NCI-H2081 (cell line): ENCODE measurements at regions not wholly inside any gene's neighbourhood (a gene's known extent, or its start where the extent isn't known, plus 50 kb on each side); places are given as distances from the start of the nearest gene placed in this dataset.

Experiments used
- DNase-seq, 2 experiments: peaks; one replicate each; lab custom pipeline; 2025; lab: John Stamatoyannopoulos, UW

GRCh38 chr12:28879379-28879778, 269.7 kb upstream of the FAR2 start:
- DNase-seq, result no peak

GRCh38 chr12:28882444-28882843, 266.6 kb upstream of the FAR2 start:
- no peak for DNase-seq

GRCh38 chr12:28883406-28883997, 265.6 kb upstream of the FAR2 start:
- no peak for DNase-seq

- no peak for DNase-seq
Observed at GRCh38 chr12:28884904-28885679, 264.0 kb upstream of the FAR2 start.

- no peak for DNase-seq
Observed at GRCh38 chr12:28885928-28886327, 263.1 kb upstream of the FAR2 start.

- DNase-seq, result no peak
Observed at GRCh38 chr12:28887461-28887990, 261.6 kb upstream of the FAR2 start.

- DNase-seq, result no peak
Observed at GRCh38 chr12:28890664-28891063, 258.4 kb upstream of the FAR2 start.

- no peak for DNase-seq
Observed at GRCh38 chr12:28891126-28891525, 258.0 kb upstream of the FAR2 start.

- no peak for DNase-seq
Observed at GRCh38 chr12:28893365-28893764, 255.7 kb upstream of the FAR2 start.

GRCh38 chr12:28893856-28894255, 255.2 kb upstream of the FAR2 start:
- no peak for DNase-seq

GRCh38 chr12:28896421-28896820, 252.7 kb upstream of the FAR2 start:
- no peak for DNase-seq

GRCh38 chr12:28898038-28898437, 251.0 kb upstream of the FAR2 start:
- no peak for DNase-seq

- DNase-seq, result no peak
Observed at GRCh38 chr12:28899951-28900350, 249.1 kb upstream of the FAR2 start.

- no peak for DNase-seq
Observed at GRCh38 chr12:28905220-28905955, 243.7 kb upstream of the FAR2 start.

GRCh38 chr12:28908646-28909045, 240.4 kb upstream of the FAR2 start:
- no peak for DNase-seq

- no peak for DNase-seq
Observed at GRCh38 chr12:28909291-28909690, 239.8 kb upstream of the FAR2 start.

GRCh38 chr12:28925719-28926376, 223.2 kb upstream of the FAR2 start:
- DNase-seq, result no peak

GRCh38 chr12:28930704-28931103, 218.4 kb upstream of the FAR2 start:
- DNase-seq, result no peak

- no peak for DNase-seq
Observed at GRCh38 chr12:28933176-28933575, 215.9 kb upstream of the FAR2 start.

- no peak for DNase-seq
Observed at GRCh38 chr12:28933864-28934527, 215.1 kb upstream of the FAR2 start.

GRCh38 chr12:28936221-28936620, 212.9 kb upstream of the FAR2 start:
- no peak for DNase-seq

- DNase-seq, result no peak
Observed at GRCh38 chr12:28936711-28937110, 212.4 kb upstream of the FAR2 start.
